ENCODE measurements at regions not wholly inside any gene's neighbourhood (a gene's known extent, or its start where the extent isn't known, plus 50 kb on each side); places are given as distances from the start of the nearest gene placed in this dataset.

DNA sequence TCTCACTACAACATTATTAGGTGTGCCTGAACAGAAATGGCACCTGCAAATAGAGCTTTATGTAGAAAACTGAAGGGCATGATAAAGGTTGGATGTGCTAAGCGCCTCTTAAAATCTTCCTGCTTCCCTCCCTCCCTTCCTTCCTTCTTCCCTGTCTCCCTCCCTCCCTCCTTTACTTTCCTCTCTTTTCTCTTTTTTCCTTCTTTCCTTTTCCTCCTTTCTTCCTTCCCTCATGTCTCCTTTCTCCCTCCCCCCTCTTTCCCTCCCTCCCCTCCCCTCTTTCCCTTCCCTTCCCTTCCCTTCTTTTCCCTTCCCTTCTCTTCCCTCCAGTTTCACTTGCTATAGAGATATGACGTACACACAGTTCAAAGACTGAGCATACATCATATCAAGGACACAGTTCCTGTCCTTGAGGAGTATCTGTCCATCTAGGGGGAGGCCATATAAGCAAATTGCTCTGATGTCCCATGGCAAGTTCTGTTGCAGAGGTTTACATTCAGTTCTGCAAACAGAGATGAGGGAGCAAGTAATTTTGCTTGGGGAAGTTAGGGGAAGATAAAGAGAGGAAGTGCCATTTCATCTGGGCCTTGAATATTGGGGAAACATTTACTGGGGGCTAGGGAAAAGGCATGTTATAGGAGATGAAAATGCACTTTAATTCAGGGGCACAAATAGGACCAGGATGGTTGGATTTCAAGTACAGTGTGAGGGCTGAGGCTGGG, 79.0 kb upstream of the EEF1E1 start:
- TF ChIP-seq SUZ12 (IDR thresholded peaks at IDR 0.05; ENCODE audit: extremely low read depth, insufficient read depth, insufficient read length) (no peak), YY1 (IDR thresholded peaks at IDR 0.05; ENCODE audit: insufficient read depth, insufficient read length) (no peak)

Measured in NT2/D1 (cell line).